T1000 (cell line): ENCODE measurements at regions not wholly inside any gene's neighbourhood (a gene's known extent, or its start where the extent isn't known, plus 50 kb on each side); places are given as distances from the start of the nearest gene placed in this dataset.

Experiments
- DNase-seq: peaks from one replicate; lab custom pipeline; 2025; ENCODE audit warnings: mixed read lengths; lab: John Stamatoyannopoulos, UW

DNA sequence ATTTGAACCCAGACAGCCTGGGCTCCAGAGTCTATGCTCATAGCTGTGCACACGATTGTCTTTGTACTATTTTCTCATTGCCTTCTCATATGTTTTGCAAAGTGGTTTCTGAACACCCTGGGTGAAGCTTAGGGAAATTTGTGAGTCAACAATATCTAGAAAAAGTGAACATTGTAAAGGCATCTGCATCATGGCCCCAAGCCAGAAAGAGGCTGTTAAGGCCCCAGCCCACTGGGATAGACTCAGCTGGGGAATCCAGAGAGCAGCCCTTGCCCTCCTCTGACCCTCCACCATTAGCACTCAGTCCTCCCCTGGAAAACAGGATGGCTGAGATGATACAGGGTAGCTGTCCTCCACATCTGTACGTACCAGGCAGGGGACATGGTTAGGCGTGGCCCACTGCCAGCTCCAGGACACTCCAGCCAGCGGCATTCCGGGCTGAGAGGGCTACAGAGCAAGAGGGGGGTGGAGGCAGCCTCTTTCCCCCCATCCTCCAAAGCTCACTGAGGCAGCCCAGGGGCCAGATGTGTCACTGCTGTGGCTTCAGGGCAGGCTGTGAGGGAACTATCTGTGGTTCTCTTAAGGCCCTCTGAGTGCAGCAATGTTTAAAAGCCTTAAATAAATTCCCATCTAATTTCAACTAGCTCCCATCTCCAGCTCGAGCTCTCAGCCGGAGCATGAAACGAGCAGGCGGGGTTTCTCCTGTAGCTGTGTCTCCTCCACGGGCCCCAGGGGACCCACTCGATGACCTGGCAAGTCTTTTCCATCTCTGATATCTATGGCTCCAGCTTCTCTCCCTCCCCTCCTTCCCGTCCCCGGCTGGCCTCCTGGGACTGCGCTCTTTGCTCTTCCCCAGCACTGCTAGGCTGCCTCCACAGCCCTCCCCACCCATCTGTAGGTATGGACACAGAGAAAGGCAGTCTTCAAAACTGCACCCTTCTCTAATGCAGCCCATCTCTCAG, 209.4 kb upstream of the LRFN2 start:
- DNase-seq = no peak

DNA sequence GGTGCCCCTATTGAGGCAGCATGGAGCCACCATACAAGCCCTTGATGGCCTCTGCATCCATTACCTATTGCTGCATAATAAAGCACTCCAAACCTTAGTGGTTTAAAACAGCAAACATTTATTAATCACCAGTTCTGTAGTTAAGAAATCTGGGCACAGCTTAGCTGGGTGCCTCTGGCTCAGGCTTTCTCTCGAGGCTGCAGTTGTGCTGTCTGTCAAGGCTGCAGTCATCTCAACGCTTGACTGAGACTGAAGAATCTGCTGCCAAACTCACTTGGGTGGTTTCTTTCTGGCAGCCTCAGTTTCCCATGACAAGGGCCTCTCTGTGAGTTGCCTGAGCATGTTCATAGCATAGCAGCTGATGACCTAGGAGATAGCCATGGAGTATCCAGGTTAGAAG, 207.4 kb upstream of the LRFN2 start:
- DNase-seq = no peak

DNA sequence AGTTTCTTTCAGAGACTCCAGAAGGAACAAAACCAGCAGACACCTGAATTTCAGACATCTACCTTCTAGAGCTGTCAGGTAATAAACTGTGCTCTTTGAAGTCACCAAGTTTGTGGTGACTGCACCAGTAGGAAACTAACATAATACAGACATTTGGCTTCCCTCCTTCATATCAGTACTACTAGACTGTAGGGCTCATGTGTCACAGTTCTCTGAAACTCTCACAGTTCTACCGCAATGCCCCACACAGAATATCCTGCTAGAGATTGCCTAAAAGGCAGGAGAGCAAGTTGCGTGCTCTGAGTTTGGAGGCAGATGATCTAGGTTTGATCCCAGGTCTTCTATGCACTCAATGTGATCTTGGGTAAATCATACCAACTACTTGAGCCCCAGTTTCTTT, 205.0 kb upstream of the LRFN2 start:
- DNase-seq = no peak

DNA sequence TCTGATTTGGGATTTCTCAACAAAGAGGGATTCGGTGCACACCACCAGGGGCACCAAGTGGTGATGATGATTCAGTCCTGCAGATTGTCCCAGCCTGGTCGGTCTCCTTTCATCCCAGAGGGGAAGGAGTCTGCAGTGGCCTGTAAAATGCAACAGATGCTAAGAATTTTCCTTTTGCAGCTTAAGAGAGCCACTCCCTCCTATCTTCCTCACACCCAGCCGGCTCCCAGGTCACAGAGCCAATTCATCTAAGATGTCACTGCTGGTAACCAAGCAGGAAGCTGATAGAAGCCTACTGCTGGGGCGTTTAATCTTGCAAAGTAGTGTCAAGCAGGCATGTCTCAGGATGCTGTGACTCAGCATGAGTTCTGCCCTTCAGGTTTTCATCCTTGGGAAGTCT, 203.8 kb upstream of the LRFN2 start:
- no peak for DNase-seq

DNA sequence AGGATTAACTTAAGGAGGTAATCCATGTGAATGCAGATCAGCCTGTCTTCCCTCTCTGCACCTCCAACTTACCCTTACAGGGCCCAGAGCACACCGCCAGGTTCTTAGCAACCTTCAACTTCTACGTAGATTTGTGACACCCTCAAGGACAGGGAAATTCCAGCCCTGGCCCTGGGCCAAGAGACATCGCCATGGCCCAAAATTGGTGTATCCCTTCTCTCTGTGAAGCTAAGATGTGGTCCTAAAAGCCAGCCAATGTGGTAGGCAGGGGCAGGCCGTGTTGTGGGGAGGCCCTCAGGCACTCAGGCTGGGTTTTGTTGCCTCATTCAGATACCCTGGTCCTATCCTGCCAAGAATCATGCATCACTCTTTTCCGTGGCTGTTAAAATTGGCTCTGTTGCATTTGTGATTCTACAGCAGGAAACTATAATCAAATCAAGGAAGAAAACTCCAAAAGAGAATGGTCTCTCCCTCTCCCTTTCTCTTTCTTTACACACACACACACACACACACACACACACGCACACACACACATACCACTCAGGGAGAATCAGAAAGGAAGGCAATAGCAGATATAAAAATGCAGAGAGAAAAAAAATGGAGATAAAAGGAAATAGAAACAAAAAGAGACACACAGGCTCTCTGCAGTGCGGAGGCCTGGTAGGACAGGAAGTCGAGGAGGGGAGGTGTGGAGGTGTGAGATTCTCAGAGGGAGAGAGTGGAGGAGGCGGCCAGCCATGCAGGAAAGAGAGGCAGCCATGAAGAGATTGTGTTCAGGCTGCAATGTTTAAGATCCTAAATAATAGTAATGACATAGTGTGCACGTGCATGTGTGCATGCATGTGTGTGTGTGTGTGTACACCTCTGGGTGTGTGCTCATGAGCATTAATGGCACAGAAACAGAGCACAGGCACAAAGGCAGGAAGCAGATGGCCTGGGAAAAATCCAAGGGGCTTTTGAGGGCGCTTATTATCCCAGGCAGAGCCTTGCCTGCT, 201.8 kb upstream of the LRFN2 start:
- DNase-seq = no peak

DNA sequence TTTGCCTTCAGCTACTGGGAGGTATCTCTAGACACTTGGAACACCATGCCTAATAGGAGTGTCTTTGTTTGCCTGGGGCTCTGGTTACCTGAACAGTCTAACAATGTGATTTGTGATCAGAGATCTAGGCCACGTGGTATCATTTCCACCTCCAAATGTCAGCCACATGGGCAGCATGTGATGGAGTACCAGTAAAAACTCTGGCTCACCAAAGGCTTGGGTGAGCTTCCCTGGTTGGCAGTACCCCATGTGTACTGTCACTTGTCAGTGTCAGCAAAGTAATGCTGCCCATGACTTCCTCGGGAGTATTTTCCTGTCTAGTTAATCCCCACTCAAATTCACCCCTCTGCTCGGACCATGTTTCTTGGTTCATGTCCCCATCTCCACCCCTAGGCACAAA, 195.2 kb upstream of the LRFN2 start:
- no peak for DNase-seq

DNA sequence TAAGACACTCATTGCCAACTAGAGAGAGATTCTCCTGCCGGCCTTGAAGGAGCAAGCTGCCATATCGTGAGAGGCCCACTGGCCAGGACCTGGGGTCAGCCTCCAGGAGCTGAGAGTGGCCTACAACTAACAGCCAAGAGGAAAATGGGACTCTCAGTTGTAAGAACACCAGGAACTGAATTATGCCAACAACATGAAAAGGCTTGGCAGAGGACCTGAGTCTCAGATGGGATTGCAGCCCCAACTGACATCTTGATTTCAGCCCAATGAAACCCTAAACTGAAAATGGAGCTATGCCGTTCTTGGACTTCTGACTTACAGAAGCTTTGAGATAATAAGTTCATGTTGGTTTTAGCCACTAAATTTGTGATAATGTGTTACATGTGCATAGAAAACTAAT, 193.5 kb upstream of the LRFN2 start:
- DNase-seq = no peak

DNA sequence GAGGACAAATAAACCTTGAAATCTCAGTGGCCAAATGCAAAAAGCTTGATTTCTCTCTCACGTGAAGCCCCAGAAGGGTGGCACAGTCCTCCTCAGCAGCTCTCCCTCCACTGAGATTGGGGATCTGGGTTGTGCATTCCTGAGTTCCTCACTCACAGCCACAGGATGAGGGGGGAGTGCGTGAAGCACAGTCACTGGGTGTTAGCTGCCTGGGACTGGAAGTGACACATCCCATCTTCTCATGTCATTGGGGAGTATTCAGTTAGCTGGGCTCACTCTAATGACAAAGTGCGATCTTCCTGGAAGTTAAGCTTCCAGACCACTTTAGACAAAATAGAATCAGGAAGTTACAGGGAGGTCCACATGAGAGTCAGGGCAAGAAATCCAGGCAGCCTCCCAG, 192.2 kb upstream of the LRFN2 start:
- no peak for DNase-seq

DNA sequence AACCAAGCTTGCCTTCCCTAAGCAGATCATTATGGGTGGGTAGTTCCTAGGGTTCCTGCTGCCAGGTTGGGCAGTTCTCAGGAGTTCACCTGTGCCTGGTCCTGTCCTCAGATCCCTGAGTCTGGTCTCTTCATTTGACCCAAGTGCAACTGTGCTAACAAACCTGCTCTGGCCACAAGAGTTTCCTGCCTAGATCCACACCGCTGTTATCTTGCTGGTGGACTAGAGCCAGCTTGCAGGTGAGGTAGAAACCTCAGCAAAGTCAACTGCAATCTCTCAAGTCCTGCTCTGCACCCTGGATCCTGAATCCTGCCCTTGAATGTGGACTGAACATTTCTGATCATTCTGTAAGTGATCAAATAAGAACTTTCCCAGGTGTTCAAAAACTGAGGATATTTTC, 191.8 kb upstream of the LRFN2 start:
- no peak for DNase-seq

DNA sequence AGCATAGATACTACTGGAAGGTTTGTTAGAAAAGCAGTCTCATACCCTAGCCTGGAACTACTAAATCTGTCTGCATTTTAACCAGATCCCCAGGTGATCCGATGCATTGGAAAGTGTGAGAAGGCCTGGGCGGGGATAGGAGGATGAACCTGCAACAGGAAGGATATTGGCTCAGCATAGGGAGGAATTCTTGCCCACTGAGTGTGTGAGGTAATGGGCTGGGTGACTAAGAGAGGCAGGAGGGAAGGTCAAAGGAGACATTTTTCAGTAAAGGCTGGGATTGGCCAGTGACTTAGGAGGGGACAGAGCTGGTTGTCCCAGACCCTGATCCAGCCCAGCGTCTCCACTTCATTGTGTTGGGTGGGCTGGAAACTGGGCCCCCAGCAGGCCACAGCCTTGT, 191.0 kb upstream of the LRFN2 start:
- no peak for DNase-seq

DNA sequence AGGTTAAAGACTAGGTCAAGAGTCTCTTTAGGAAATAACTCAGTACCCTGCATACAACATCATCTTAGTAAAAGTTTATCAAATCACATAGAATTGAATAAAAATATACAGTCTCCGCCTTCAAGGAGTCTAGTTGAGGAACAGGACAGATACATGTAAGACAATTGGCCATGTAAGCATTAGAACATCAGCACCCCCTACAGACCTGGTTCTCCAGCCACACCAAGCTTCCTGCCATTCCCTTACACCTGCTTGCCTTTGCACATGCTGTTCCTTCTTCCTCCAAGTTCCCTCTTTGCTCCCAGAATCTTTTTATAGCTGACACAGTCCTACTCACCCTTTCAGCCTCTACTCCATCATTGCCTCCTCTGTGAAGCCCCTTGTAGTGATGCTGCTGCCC, 187.8 kb upstream of the LRFN2 start:
- no peak for DNase-seq

DNA sequence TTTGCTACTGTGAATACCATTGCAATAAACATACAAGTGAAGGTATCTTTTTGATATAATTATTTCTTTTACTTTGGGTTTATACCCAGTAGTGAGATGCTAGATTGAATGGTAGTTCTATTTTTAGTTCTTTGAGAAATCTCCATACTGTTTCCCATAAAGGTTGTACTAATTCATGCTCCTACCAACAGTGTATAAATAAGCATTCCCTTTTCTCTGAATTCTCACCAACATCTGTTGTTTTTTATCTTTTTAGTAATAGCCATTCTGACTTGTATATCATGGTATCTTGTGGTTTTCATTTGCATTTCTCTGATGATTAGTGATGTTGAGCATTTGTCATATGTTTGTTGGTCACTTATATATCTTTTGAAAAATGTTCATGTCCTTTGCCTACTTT, 183.6 kb upstream of the LRFN2 start:
- DNase-seq = no peak

DNA sequence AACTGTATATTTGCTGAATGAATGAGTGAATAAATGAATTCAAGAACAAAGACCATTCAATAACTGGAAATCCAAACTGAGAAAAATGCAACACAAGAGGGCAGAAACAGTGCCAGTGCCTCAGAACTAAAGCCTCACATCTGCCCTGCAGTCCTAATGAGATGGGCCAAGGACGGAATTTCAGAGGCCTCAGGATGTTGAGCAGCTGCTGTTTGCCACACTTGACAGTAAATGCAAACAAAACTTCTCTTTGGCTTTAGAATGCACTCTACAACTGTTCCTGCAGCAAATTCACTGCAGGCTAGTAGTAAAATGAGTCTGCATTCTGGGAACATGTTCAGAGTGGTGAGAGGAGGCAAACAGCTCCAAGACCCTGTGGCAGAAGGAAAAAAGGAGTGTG, 177.6 kb upstream of the LRFN2 start:
- no peak for DNase-seq

DNA sequence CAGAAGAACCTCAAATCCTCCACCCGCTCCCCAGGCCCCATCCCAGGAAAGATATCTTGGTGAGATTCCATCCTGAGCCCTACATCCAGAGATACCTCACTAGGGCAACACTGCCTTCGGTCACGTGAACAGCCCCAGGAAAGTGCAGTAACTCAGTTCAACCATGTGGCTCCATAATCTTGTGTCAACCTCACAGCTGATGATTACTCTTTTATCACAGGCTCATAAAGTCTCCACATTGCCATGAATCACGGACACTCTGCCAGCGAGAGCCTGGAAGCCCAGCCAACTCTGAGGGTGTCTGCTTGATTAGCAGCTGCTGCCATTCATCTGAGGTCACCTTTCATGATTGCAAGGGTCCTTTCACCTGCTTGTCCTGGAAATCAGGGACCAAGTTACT, 175.8 kb upstream of the LRFN2 start:
- no peak for DNase-seq

DNA sequence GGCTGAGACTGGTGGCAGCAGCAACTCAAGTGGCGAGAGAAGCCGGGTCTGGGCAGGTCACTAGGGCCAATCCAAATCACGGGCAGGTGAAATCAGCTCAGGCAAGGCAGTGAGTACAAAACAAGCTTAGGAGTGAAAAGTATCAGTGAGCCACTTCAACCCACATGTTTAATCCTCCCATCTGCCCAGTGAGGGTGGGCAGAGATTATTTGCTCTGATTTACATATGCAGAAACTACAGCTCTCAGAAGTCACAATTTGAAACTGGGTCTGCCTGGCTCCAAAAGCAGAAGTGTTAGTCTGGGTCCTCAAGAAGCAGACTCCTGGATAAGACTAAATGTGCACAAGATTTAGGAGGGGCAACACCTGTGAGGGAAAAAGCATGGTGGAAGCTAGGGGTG, 173.7 kb upstream of the LRFN2 start:
- no peak for DNase-seq

DNA sequence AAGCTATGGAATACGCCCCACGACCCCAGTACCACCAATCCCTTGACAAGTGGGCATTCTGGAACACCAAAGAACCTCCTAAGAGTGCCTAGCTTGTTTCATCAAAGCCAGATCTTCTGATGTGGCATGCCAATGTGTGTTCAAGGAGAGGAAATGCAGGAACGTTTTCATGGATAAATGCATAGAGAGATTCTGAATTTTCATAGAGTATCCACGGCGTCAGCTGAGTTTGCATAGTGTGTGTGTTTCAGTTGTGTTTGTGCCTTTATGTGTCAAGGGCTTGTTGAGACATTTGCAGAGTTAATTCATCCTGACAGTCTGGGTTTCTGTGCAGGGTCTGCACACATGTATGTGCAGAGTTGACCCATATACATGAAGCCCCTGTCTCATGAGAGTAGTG, 172.7 kb upstream of the LRFN2 start:
- DNase-seq = no peak

DNA sequence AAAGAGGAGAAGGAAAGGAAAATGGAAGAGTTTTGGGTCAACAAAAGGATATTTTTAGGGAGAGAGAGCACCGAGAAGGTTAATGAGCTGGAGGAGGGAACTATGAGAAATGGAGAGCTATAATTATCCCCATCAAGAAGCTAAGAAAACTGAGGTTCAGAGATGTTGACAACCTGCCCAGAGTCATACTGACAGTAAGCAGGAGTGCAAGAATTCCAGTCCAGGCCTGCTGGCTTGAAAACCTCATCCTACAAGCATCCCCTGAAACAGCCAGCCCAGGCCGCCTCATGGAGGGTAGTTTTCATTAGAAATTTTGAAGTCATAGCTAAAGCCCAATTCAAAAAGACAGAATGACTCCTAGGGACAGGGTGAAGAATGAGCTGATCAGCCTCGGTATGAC, 172.1 kb upstream of the LRFN2 start:
- no peak for DNase-seq

DNA sequence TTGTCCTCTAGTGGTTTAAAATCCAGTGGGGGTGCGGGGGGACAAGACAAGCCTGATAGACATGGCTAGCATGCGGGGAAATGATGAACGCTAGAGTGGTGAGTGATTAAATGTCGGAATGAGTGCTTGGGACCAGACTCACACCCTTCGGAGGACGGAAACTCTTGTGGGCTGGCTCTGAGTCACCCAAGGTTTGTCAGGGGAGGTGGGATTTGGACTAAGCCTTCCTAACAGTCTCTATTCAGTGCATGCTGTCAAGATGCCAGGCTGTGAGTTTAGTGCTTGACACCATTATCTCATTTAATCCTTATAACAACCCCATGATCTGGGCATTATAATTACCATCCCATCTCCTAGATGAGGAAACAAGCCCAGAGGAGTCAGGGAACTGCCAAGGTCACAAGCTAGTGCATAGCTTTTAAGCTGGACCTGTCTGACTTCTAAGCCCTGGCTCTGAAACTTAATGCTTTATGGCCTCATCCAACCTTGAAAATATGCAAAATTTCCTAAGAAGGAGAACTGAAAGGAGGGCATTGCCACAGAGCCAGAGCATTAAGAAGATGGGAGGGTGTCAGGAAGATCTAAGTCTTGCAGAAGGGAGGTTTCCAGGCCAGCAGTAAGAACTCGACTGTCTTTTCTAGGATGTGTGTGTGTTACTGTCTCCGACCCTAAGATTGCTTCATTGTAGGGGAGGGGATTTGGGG, 168.7 kb upstream of the LRFN2 start:
- DNase-seq = no peak

DNA sequence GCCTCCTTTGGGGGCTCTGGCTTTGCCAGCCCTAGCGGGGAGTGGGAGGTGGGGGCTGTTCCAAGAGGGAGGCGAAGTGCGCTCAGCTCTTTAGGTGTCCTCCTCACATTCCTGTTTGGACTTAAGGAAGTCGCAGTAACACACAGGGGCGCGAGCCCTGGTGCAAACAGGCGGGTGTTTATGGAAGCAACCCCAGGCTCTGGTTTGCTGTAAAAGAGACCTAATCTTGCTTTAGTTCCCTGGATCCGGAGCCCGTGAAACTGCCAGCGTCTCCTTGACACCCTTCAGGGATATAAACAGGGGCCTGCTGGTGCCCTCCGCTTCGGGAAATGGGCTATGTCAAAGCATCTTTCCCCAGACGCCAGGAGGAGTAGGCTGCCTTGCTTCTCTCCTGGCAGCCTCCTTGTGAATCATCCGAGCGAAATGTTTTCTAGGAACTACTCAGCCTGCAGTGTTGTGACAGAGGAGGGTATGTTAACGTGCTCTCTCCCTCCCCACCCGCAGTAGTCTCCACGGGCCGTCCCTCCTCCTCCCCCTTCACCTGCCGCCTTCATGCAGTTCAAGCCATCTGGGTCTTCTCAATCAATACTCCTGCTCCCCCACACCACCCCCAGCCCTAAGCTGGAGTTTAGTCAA, 168.0 kb upstream of the LRFN2 start:
- DNase-seq = no peak

DNA sequence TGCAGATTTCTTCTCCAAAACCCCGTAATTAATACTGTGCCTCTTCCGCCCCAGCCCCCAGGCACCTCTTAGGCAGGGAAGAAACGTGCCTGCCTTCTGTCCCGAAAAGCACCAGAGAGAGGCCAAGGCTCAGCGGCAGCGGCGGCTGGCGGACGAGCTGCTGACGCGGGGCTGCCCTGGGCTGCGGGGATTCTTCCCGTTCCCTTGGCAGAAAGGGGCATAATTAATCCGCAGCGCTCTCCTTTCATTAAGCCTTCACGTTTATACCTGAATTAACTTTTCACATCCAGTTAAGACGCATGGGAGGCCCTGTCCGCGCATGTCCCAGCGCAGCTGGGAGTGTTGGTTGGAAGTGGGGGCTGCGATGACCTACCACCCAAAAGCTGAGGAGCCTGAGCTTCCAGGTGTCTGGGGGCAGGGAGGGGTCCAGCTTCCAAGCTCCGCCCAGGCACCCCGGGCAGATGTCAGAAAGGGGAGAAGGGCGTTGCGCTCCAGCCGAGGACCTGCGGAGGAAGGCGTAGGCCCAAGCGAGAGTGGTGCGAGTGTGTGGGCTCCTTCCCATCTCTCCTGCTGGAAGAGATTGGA, 167.4 kb upstream of the LRFN2 start:
- no peak for DNase-seq

DNA sequence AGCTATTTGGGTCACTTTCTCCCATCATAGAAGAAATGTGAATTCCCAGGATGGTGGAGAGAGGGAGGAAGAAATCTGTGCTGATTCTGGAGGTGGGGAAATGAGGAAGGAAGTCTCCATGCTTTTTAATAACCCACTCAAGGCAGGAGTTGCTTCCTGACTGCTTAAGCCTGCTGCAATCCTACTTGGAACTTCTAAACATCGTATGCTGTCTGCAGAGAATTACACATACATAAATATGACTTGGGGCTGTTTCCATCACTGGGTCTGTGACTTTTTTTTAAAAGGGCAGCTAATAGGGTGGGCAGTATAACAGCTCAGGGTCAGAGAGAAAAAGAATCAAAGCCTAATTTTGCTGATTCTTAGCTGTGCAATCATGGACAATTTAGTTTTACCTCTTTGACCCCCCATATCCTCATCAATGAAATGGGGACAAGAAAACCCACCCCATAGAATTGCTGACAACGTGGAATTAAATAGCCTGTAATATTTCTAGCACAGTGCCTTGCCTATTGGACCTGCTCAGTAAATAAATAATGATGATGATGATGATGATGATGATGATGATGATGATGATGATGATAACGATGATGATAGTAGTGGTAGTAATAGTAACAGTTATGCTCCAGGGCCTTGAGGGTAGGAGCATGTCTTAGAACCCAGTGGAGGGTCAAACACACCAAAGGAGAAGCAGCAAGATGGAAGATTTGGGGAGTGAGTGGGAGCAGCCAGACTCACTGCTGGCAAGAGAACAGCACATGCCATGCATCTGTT, 166.7 kb upstream of the LRFN2 start:
- DNase-seq = no peak
